Ishikawa (cell line): ENCODE measurements at regions not wholly inside any gene's neighbourhood (a gene's known extent, or its start where the extent isn't known, plus 50 kb on each side); places are given as distances from the start of the nearest gene placed in this dataset.

Experiments used
- CEBPB ChIP-seq: IDR thresholded peaks from 2 replicates; pipeline ENCODE4 v1.6.1; 2012
- CREB1 ChIP-seq: IDR thresholded peaks from 2 replicates; pipeline ENCODE4 v1.6.1; 2012; ENCODE audit warnings: low read depth
- EGR1 ChIP-seq: IDR thresholded peaks from 2 replicates; pipeline ENCODE4 v1.6.1; 2012
- EP300 ChIP-seq: IDR thresholded peaks from 2 replicates; pipeline ENCODE4 v1.6.1; 2012; ENCODE audit warnings: borderline replicate concordance
- FOXM1 ChIP-seq: IDR thresholded peaks from 2 replicates; pipeline ENCODE4 v1.6.1; 2012; ENCODE audit warnings: low read depth, borderline replicate concordance
- MAX ChIP-seq: IDR thresholded peaks from 2 replicates; pipeline ENCODE4 v1.6.1; 2012
- NFIC ChIP-seq: IDR thresholded peaks from 2 replicates; pipeline ENCODE4 v1.6.1; 2012
- RAD21 ChIP-seq: IDR thresholded peaks from 2 replicates; pipeline ENCODE4 v1.6.1; 2012; ENCODE audit warnings: low read depth
- REST ChIP-seq: IDR thresholded peaks from 2 replicates; pipeline ENCODE4 v1.6.1; 2012; ENCODE audit warnings: low read depth, mild to moderate bottlenecking
- TAF1 ChIP-seq: IDR thresholded peaks from 2 replicates; pipeline ENCODE4 v1.6.1; 2012; ENCODE audit warnings: low read depth, mild to moderate bottlenecking
- TCF12 ChIP-seq: IDR thresholded peaks from 2 replicates; pipeline ENCODE4 v1.6.1; 2012; ENCODE audit warnings: low read depth
- TEAD4 ChIP-seq: IDR thresholded peaks from 2 replicates; pipeline ENCODE4 v1.6.1; 2012
- USF1 ChIP-seq: IDR thresholded peaks from 2 replicates; pipeline ENCODE4 v1.6.1; 2012
- YY1 ChIP-seq: IDR thresholded peaks from 2 replicates; pipeline ENCODE4 v1.6.1; 2012; ENCODE audit warnings: low read depth
- ZBTB7A ChIP-seq: IDR thresholded peaks from 2 replicates; pipeline ENCODE4 v1.6.1; 2012; ENCODE audit warnings: low read depth

GRCh38 chr1:104072915-104073371, 323.2 kb downstream of the AMY1C start:
- TF ChIP-seq CEBPB, result no peak
- TF ChIP-seq TAF1, result no peak
- TF ChIP-seq EGR1, result no peak
- no peak for TF ChIP-seq REST
- no peak for TF ChIP-seq TEAD4
- no peak for TF ChIP-seq RAD21
- TF ChIP-seq YY1, result no peak
- TF ChIP-seq USF1, result no peak
- TF ChIP-seq NFIC, result no peak
- TF ChIP-seq ZBTB7A, result no peak
- no peak for TF ChIP-seq TCF12
- no peak for TF ChIP-seq FOXM1

- TF ChIP-seq USF1, result no peak
- no peak for TF ChIP-seq MAX
- no peak for TF ChIP-seq FOXM1
- no peak for TF ChIP-seq TAF1
- TF ChIP-seq TCF12, result no peak
- TF ChIP-seq ZBTB7A, result no peak
- TF ChIP-seq REST, result no peak
- no peak for TF ChIP-seq NFIC
Measured at GRCh38 chr1:104073463-104073902, 323.8 kb downstream of the AMY1C start.

- no peak for TF ChIP-seq EGR1
- TF ChIP-seq EP300, result no peak
- no peak for TF ChIP-seq ZBTB7A
- no peak for TF ChIP-seq CREB1
- no peak for TF ChIP-seq TAF1
- no peak for TF ChIP-seq TCF12
- TF ChIP-seq MAX, result no peak
- TF ChIP-seq YY1, result no peak
- no peak for TF ChIP-seq NFIC
- no peak for TF ChIP-seq RAD21
- no peak for TF ChIP-seq CEBPB
- TF ChIP-seq TEAD4, result no peak
- no peak for TF ChIP-seq FOXM1
- TF ChIP-seq REST, result no peak
- TF ChIP-seq USF1, result no peak
Measured at GRCh38 chr1:104082221-104082620, 332.5 kb downstream of the AMY1C start.

- TF ChIP-seq RAD21, result no peak
- TF ChIP-seq TAF1, result no peak
- no peak for TF ChIP-seq NFIC
- no peak for TF ChIP-seq ZBTB7A
Measured at GRCh38 chr1:104084380-104084779, 334.7 kb downstream of the AMY1C start.

GRCh38 chr1:104092698-104093097, 343.0 kb downstream of the AMY1C start:
- TF ChIP-seq TCF12, result no peak
- TF ChIP-seq MAX, result no peak
- no peak for TF ChIP-seq EP300
- TF ChIP-seq ZBTB7A, result no peak
- TF ChIP-seq RAD21, result no peak
- TF ChIP-seq TAF1, result no peak
- TF ChIP-seq CEBPB, result no peak
- TF ChIP-seq CREB1, result no peak
- no peak for TF ChIP-seq FOXM1
- TF ChIP-seq REST, result no peak
- TF ChIP-seq YY1, result no peak
- no peak for TF ChIP-seq USF1
- TF ChIP-seq TEAD4, result no peak
- TF ChIP-seq NFIC, result no peak
- TF ChIP-seq EGR1, result no peak
